ENCODE measurements at regions not wholly inside any gene's neighbourhood (a gene's known extent, or its start where the extent isn't known, plus 50 kb on each side); places are given as distances from the start of the nearest gene placed in this dataset.

DNA sequence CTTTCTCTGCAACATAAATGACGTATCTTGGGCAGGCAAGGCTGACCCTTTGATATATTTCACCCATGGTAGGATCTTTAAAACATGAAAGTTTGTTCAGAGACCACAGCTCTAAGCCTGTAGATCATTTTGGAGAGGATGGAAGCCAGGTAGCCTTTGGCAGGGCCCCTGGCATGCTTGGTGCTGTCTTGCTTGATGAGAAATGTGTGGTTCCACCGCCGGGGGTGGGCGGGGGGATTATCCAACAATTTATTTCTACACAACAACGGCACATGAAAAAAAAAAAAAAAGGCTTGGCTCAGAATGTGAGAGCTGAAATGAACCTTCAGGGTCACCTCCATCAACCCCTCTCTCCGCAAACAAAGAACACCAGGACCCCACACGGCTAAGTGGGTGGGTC is 112.9 kb upstream of the MBNL2 start:
- Histone ChIP-seq H3K9me3 (ENCODE audit: control insufficient read depth in 2 of 2, insufficient read depth in 1 of 2, low read depth in 1 of 2, low read length in 1 of 2) (no peaks in the 10 kb centered on the region), H3K27me3 (ENCODE audit: control insufficient read depth in 1 of 2, insufficient read depth in 2 of 2, low read length in 2 of 2) (no peaks in the 10 kb centered on the region), H3K27ac (ENCODE audit: low read depth in 2 of 2, low read length in 1 of 2) (no peak overlapping the region), H3K4me3 (ENCODE audit: low read depth in 1 of 2, low read length in 2 of 2) (no peak overlapping the region), H3K4me1 (ENCODE audit: control insufficient read depth in 2 of 2, insufficient read depth in 2 of 2, low read length in 1 of 2) (no peaks in the 10 kb centered on the region), H3K36me3 (ENCODE audit: control insufficient read depth in 2 of 2, insufficient read depth in 2 of 2, low read length in 1 of 2) (no peaks in the 10 kb centered on the region)
- 64 to 66% methylated on average over 7 of the region's 7 CpGs for WGBS, 2 donors

- WGBS, 2 donors = 14 to 15% methylated on average over 33 to 34 of the region's 34 CpGs
- H3K4me1 ChIP-seq (ENCODE audit: control insufficient read depth in 2 of 2, insufficient read depth in 2 of 2, low read length in 1 of 2) = no peaks in the 10 kb centered on the region
- H3K4me3 ChIP-seq (ENCODE audit: low read depth in 1 of 2, low read length in 2 of 2) = no peak overlapping the region
These were observed 112.2 kb upstream of the MBNL2 start for GRCh38 chr13:97109841-97110492.

GRCh38 chr13:97110936-97111335 is 111.2 kb upstream of the MBNL2 start:
- Histone ChIP-seq H3K4me1 (ENCODE audit: control insufficient read depth in 2 of 2, insufficient read depth in 2 of 2, low read length in 1 of 2) (no peaks in the 10 kb centered on the region), H3K27ac (ENCODE audit: low read depth in 2 of 2, low read length in 1 of 2) (no peak overlapping the region)
- 78 to 82% methylated on average over 6 of the region's 6 CpGs for WGBS, 2 donors

More at GRCh38 chr13:97109841-97110492, 112.2 kb upstream of the MBNL2 start:
- no peaks in the 10 kb centered on the region for H3K9me3 ChIP-seq (ENCODE audit: control insufficient read depth in 2 of 2, insufficient read depth in 1 of 2, low read depth in 1 of 2, low read length in 1 of 2)
- H3K36me3 ChIP-seq (ENCODE audit: control insufficient read depth in 2 of 2, insufficient read depth in 2 of 2, low read length in 1 of 2) = no peaks in the 10 kb centered on the region
- peak overlapping the region in 1 of 2 donors; percentile 2 for H3K27ac ChIP-seq (ENCODE audit: low read depth in 2 of 2, low read length in 1 of 2)
- H3K27me3 ChIP-seq (ENCODE audit: control insufficient read depth in 1 of 2, insufficient read depth in 2 of 2, low read length in 2 of 2) = no peaks in the 10 kb centered on the region

GRCh38 chr13:97111756-97112155 is 110.4 kb upstream of the MBNL2 start:
- Histone ChIP-seq H3K27ac (ENCODE audit: low read depth in 2 of 2, low read length in 1 of 2) (peak overlapping the region in 1 of 2 donors; percentile 26), H3K27me3 (ENCODE audit: control insufficient read depth in 1 of 2, insufficient read depth in 2 of 2, low read length in 2 of 2) (no peaks in the 10 kb centered on the region), H3K9me3 (ENCODE audit: control insufficient read depth in 2 of 2, insufficient read depth in 1 of 2, low read depth in 1 of 2, low read length in 1 of 2) (no peaks in the 10 kb centered on the region), H3K4me3 (ENCODE audit: low read depth in 1 of 2, low read length in 2 of 2) (no peak overlapping the region), H3K36me3 (ENCODE audit: control insufficient read depth in 2 of 2, insufficient read depth in 2 of 2, low read length in 1 of 2) (no peaks in the 10 kb centered on the region), H3K4me1 (ENCODE audit: control insufficient read depth in 2 of 2, insufficient read depth in 2 of 2, low read length in 1 of 2) (no peaks in the 10 kb centered on the region)
- 79 to 82% methylated on average over 7 of the region's 7 CpGs for WGBS, 2 donors

More at GRCh38 chr13:97110936-97111335, 111.2 kb upstream of the MBNL2 start:
- Histone ChIP-seq H3K4me3 (ENCODE audit: low read depth in 1 of 2, low read length in 2 of 2) (no peak overlapping the region), H3K27me3 (ENCODE audit: control insufficient read depth in 1 of 2, insufficient read depth in 2 of 2, low read length in 2 of 2) (no peaks in the 10 kb centered on the region), H3K36me3 (ENCODE audit: control insufficient read depth in 2 of 2, insufficient read depth in 2 of 2, low read length in 1 of 2) (no peaks in the 10 kb centered on the region), H3K9me3 (ENCODE audit: control insufficient read depth in 2 of 2, insufficient read depth in 1 of 2, low read depth in 1 of 2, low read length in 1 of 2) (no peaks in the 10 kb centered on the region)

DNA sequence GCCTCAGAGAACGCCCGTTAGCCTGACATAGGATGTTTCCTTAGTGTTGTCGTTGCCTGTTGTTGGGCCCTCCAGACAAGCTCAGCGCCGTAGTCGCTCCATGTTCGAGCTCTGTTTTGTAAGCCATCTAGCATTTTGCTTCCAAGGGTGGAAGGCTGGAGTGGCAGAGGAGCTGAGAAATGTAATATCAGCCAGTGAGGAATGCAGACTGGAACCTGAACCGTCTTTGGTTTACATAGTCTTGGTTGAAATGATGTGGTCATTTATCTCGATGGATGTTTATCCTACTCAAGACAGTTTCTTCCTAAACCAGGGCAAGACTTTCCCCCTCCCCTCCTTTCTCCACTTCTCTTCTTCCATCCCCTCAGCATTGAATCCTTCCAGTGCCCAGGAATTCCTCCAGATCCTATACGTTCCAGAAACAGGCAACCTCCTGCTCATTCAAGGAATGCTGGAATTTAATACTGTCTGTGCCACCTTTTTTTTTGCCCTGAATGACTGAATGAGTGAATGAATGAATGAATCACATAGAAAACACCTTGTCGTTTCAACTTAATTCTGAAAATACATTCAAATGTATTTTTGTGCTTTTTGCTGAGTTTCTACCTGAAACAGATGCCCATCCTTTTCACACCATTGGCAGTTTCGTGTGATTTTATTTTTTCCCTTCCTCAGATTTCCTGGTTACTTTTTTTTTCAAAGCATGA is 109.5 kb upstream of the MBNL2 start:
- Histone ChIP-seq H3K27ac (ENCODE audit: low read depth in 2 of 2, low read length in 1 of 2) (peak overlapping the region in 1 of 2 donors; percentile 6), H3K4me1 (ENCODE audit: control insufficient read depth in 2 of 2, insufficient read depth in 2 of 2, low read length in 1 of 2) (no peaks in the 10 kb centered on the region), H3K4me3 (ENCODE audit: low read depth in 1 of 2, low read length in 2 of 2) (no peak overlapping the region), H3K27me3 (ENCODE audit: control insufficient read depth in 1 of 2, insufficient read depth in 2 of 2, low read length in 2 of 2) (no peaks in the 10 kb centered on the region), H3K36me3 (ENCODE audit: control insufficient read depth in 2 of 2, insufficient read depth in 2 of 2, low read length in 1 of 2) (no peaks in the 10 kb centered on the region), H3K9me3 (ENCODE audit: control insufficient read depth in 2 of 2, insufficient read depth in 1 of 2, low read depth in 1 of 2, low read length in 1 of 2) (no peaks in the 10 kb centered on the region)
- 73 to 74% methylated on average over 12 of the region's 12 CpGs for WGBS, 2 donors

GRCh38 chr13:97113231-97114001 is 108.7 kb upstream of the MBNL2 start:
- Histone ChIP-seq H3K27me3 (ENCODE audit: control insufficient read depth in 1 of 2, insufficient read depth in 2 of 2, low read length in 2 of 2) (no peaks in the 10 kb centered on the region), H3K27ac (ENCODE audit: low read depth in 2 of 2, low read length in 1 of 2) (peak overlapping the region; percentile 34 to 53), H3K36me3 (ENCODE audit: control insufficient read depth in 2 of 2, insufficient read depth in 2 of 2, low read length in 1 of 2) (no peaks in the 10 kb centered on the region), H3K9me3 (ENCODE audit: control insufficient read depth in 2 of 2, insufficient read depth in 1 of 2, low read depth in 1 of 2, low read length in 1 of 2) (no peaks in the 10 kb centered on the region), H3K4me3 (ENCODE audit: low read depth in 1 of 2, low read length in 2 of 2) (no peak overlapping the region), H3K4me1 (ENCODE audit: control insufficient read depth in 2 of 2, insufficient read depth in 2 of 2, low read length in 1 of 2) (peaks cover 0 to 2% of the 10 kb centered on the region in 2 donors)
- WGBS, 2 donors = 54 to 62% methylated on average over 7 of the region's 7 CpGs

DNA sequence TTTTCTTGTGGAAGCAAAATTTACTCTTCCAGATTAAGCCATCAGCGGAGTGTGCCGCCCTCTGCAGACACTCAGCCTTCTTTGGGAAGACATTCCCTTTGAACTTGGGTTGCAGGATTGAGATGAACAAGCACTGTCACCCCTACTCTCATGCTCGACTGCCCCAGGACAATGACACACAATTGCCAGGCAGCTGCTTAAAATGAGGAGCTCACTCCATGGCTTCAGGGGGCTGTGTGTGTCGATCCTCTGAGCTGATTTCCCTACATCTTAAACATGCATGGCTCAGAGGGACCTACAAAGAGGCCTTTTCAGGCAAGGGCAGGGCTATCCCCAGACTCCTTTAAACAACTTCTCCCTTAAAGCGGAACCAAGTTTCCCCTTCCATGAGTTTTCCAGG is 107.5 kb upstream of the MBNL2 start:
- Histone ChIP-seq H3K27me3 (ENCODE audit: control insufficient read depth in 1 of 2, insufficient read depth in 2 of 2, low read length in 2 of 2) (no peaks in the 10 kb centered on the region), H3K9me3 (ENCODE audit: control insufficient read depth in 2 of 2, insufficient read depth in 1 of 2, low read depth in 1 of 2, low read length in 1 of 2) (no peaks in the 10 kb centered on the region), H3K36me3 (ENCODE audit: control insufficient read depth in 2 of 2, insufficient read depth in 2 of 2, low read length in 1 of 2) (no peaks in the 10 kb centered on the region), H3K4me1 (ENCODE audit: control insufficient read depth in 2 of 2, insufficient read depth in 2 of 2, low read length in 1 of 2) (peaks cover 2% of the 10 kb centered on the region in 2 donors), H3K4me3 (ENCODE audit: low read depth in 1 of 2, low read length in 2 of 2) (no peak overlapping the region), H3K27ac (ENCODE audit: low read depth in 2 of 2, low read length in 1 of 2) (peak overlapping the region; percentile 64)
- 71 to 72% methylated on average over 5 of the region's 5 CpGs for WGBS, 2 donors

GRCh38 chr13:97116754-97117153 is 105.4 kb upstream of the MBNL2 start:
- 71 to 73% methylated on average over 1 of the region's 1 CpG for WGBS, 2 donors
- Histone ChIP-seq H3K9me3 (ENCODE audit: control insufficient read depth in 2 of 2, insufficient read depth in 1 of 2, low read depth in 1 of 2, low read length in 1 of 2) (no peaks in the 10 kb centered on the region), H3K4me1 (ENCODE audit: control insufficient read depth in 2 of 2, insufficient read depth in 2 of 2, low read length in 1 of 2) (peaks cover 2% of the 10 kb centered on the region in 2 donors), H3K4me3 (ENCODE audit: low read depth in 1 of 2, low read length in 2 of 2) (no peak overlapping the region), H3K27ac (ENCODE audit: low read depth in 2 of 2, low read length in 1 of 2) (no peak overlapping the region), H3K27me3 (ENCODE audit: control insufficient read depth in 1 of 2, insufficient read depth in 2 of 2, low read length in 2 of 2) (no peaks in the 10 kb centered on the region), H3K36me3 (ENCODE audit: control insufficient read depth in 2 of 2, insufficient read depth in 2 of 2, low read length in 1 of 2) (no peaks in the 10 kb centered on the region)

DNA sequence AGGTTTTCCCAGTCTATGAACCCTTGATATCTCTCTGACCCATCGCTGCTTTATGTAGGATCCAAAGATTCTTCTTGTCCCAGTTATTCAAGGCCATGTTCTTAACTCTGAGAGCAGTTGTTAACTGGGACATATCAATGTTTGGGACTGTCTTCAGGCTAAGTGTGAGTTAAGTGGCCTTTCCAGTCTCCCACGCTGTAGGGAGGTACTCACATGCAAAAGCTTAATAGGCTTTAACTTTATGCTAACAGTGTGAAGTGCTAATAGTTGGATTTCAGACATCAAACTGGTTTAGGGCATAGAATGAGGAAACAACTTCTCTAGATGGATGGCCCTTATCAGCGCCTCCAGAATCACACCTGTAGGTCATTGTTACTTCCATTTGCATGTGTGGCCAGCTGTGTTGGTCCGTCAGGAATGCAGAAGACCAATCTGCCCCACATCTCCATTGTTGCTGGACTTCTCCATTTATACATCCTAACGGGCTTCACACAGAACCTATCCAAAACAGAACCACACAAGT is 104.7 kb upstream of the MBNL2 start:
- H3K36me3 ChIP-seq (ENCODE audit: control insufficient read depth in 2 of 2, insufficient read depth in 2 of 2, low read length in 1 of 2) = no peaks in the 10 kb centered on the region
- WGBS, 2 donors = 81 to 92% methylated on average over 5 of the region's 5 CpGs
- H3K9me3 ChIP-seq (ENCODE audit: control insufficient read depth in 2 of 2, insufficient read depth in 1 of 2, low read depth in 1 of 2, low read length in 1 of 2) = no peaks in the 10 kb centered on the region
- no peak overlapping the region for H3K4me3 ChIP-seq (ENCODE audit: low read depth in 1 of 2, low read length in 2 of 2)
- H3K27me3 ChIP-seq (ENCODE audit: control insufficient read depth in 1 of 2, insufficient read depth in 2 of 2, low read length in 2 of 2) = no peaks in the 10 kb centered on the region
- peak overlapping the region in 1 of 2 donors; percentile 35 for H3K27ac ChIP-seq (ENCODE audit: low read depth in 2 of 2, low read length in 1 of 2)
- peaks cover 2% of the 10 kb centered on the region in 2 donors for H3K4me1 ChIP-seq (ENCODE audit: control insufficient read depth in 2 of 2, insufficient read depth in 2 of 2, low read length in 1 of 2)
